ENCODE measurements at regions not wholly inside any gene's neighbourhood (a gene's known extent, or its start where the extent isn't known, plus 50 kb on each side); places are given as distances from the start of the nearest gene placed in this dataset.
"Not testable (repeated sequence)": the region's sequence is repeated elsewhere in the genome, so short reads cannot be mapped to it uniquely, and the experiment has no call there.

GRCh38 chr3:34056951-34057390, 258.5 kb downstream of the PDCD6IP start:
- no peak for DNase-seq (ENCODE audit: low read depth in 1 of 2, low spot score in 1 of 2)
- no peaks in the 10 kb centered on the region for H3K27me3 ChIP-seq (ENCODE audit: insufficient read depth, poor library complexity, severe bottlenecking)
- no peak overlapping the region for H3K27ac ChIP-seq (replicated peaks)
- no peak overlapping the region for H3K4me3 ChIP-seq (replicated peaks; ENCODE audit: insufficient read depth, low read length)
- TF ChIP-seq SPI1 (IDR thresholded peaks at IDR 0.05; ENCODE audit: borderline replicate concordance, low read depth) (no peak), GABPA (IDR thresholded peaks at IDR 0.05; ENCODE audit: low read depth) (no peak), POLR2AphosphoS5 (IDR thresholded peaks at IDR 0.05; ENCODE audit: low read depth) (no peak), REST (IDR thresholded peaks at IDR 0.05; ENCODE audit: insufficient replicate concordance, low read depth) (no peak)
- TF ChIP-seq, protein P1, sequence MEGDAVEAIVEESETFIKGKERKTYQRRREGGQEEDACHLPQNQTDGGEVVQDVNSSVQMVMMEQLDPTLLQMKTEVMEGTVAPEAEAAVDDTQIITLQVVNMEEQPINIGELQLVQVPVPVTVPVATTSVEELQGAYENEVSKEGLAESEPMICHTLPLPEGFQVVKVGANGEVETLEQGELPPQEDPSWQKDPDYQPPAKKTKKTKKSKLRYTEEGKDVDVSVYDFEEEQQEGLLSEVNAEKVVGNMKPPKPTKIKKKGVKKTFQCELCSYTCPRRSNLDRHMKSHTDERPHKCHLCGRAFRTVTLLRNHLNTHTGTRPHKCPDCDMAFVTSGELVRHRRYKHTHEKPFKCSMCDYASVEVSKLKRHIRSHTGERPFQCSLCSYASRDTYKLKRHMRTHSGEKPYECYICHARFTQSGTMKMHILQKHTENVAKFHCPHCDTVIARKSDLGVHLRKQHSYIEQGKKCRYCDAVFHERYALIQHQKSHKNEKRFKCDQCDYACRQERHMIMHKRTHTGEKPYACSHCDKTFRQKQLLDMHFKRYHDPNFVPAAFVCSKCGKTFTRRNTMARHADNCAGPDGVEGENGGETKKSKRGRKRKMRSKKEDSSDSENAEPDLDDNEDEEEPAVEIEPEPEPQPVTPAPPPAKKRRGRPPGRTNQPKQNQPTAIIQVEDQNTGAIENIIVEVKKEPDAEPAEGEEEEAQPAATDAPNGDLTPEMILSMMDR (IDR thresholded peaks at IDR 0.05; ENCODE audit: insufficient read depth, low read length), result no peak

- H3K27me3 ChIP-seq (ENCODE audit: insufficient read depth, poor library complexity, severe bottlenecking); H3K27ac ChIP-seq (replicated peaks); DNase-seq (ENCODE audit: low read depth in 1 of 2, low spot score in 1 of 2); H3K4me3 ChIP-seq (replicated peaks; ENCODE audit: insufficient read depth, low read length): not testable (repeated sequence)
Measured at GRCh38 chr3:34060995-34061394, 262.6 kb downstream of the PDCD6IP start.

- no peaks in the 10 kb centered on the region for H3K27me3 ChIP-seq (ENCODE audit: insufficient read depth, poor library complexity, severe bottlenecking)
- H3K4me3 ChIP-seq (replicated peaks; ENCODE audit: insufficient read depth, low read length), result no peak overlapping the region
- H3K27ac ChIP-seq (replicated peaks), result no peak overlapping the region
- no peak for DNase-seq (ENCODE audit: low read depth in 1 of 2, low spot score in 1 of 2)
- TF ChIP-seq SPI1 (IDR thresholded peaks at IDR 0.05; ENCODE audit: borderline replicate concordance, low read depth), result no peak
- no peak for TF ChIP-seq REST (IDR thresholded peaks at IDR 0.05; ENCODE audit: insufficient replicate concordance, low read depth)
- TF ChIP-seq, protein P1 (IDR thresholded peaks at IDR 0.05; ENCODE audit: insufficient read depth, low read length), result no peak
- TF ChIP-seq POLR2AphosphoS5 (IDR thresholded peaks at IDR 0.05; ENCODE audit: low read depth), result no peak
- no peak for TF ChIP-seq GABPA (IDR thresholded peaks at IDR 0.05; ENCODE audit: low read depth)
Measured at GRCh38 chr3:34065901-34066300, 267.5 kb downstream of the PDCD6IP start.

DNA sequence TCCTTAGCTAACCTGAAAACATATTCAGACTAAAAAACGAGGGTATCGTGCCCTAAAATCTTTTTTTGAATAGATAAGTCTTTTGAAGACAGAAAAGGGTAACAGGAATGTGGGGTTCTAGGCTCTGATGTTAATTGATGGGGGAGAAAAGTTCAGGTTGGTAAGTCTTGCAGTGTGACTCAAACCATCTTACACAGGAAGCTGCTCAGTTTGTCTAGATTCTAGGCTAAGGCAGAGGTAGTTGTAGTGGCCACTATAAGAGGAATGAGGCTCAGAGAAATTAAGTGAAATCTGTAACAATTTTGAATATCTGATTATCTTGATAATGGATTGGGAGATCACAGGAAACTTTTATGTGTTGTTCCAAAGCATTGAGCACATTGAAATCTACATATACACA, 267.9 kb downstream of the PDCD6IP start:
- DNase-seq (ENCODE audit: low read depth in 1 of 2, low spot score in 1 of 2), result no peak

More for the DNA sequence above, 267.9 kb downstream of the PDCD6IP start:
- H3K27me3 ChIP-seq (ENCODE audit: insufficient read depth, poor library complexity, severe bottlenecking), result no peaks in the 10 kb centered on the region
- H3K4me3 ChIP-seq (replicated peaks; ENCODE audit: insufficient read depth, low read length), result no peak overlapping the region
- no peak overlapping the region for H3K27ac ChIP-seq (replicated peaks)
- TF ChIP-seq POLR2AphosphoS5 (IDR thresholded peaks at IDR 0.05; ENCODE audit: low read depth) (no peak), GABPA (IDR thresholded peaks at IDR 0.05; ENCODE audit: low read depth) (no peak), REST (IDR thresholded peaks at IDR 0.05; ENCODE audit: insufficient replicate concordance, low read depth) (no peak), SPI1 (IDR thresholded peaks at IDR 0.05; ENCODE audit: borderline replicate concordance, low read depth) (no peak)
- TF ChIP-seq, protein P1 (IDR thresholded peaks at IDR 0.05; ENCODE audit: insufficient read depth, low read length), result no peak

All from HL-60 (cell line).